ENCODE measurements at regions not wholly inside any gene's neighbourhood (a gene's known extent, or its start where the extent isn't known, plus 50 kb on each side); places are given as distances from the start of the nearest gene placed in this dataset.

DNA sequence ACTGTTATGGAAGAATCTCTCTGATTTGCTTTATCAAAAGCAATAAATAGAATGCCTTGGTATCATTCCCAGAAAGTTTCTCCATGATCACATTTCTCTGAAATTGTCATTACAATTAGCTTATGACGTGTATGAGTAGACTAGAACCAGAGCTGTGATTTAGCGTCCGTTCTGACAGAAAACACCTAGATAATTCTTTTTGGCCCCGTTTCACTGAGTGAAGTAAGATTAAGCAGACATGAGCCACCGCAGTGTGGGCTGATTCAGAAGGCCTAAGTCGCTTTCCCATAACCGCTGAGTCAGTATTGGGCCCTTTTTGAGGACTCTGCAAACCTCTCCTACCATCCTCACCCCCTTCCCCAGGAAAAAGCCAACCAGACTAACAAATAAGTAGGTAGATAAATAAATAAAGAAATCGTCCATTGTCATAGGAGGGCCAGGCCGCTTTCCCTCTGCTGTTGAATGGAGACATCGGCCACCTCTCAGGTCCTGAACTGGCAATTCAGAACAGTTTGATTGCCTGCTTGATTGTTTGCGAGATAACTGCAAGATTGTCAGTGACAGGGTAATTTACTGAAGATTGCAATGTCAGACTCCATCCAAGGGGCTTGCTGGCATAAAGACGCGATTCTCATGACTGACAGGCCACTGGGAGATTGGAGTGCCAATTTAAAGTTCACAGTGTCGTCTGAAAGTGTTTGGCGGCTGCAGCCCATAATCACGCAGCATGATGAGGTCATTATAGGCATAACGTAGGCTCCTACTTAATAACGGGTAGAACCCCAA is 105.0 kb upstream of the WWC1 start:
- Histone ChIP-seq H3K36me3 (ENCODE audit: control insufficient read depth in 2 of 2, extremely low read depth in 1 of 2, insufficient read depth in 2 of 2, low read length in 2 of 2) (no peaks in the 10 kb centered on the region), H3K79me2 (ENCODE audit: control insufficient read depth, insufficient read depth, low read length) (no peaks in the 10 kb centered on the region), H3K4me1 (ENCODE audit: control insufficient read depth, extremely low read depth, insufficient read depth, low read length) (no peaks in the 10 kb centered on the region), H3K4me3 (replicated peaks in 1 of 3; ENCODE audit: insufficient read depth in 1 of 3, low read depth in 1 of 3, low read length in 3 of 3) (no peak overlapping the region), H3K9me1 (replicated peaks; ENCODE audit: control insufficient read depth, extremely low read depth, insufficient read depth, low read length) (no peaks in the 10 kb centered on the region), H4K20me1 (replicated peaks; ENCODE audit: control insufficient read depth, extremely low read depth, insufficient read depth, low read length) (no peaks in the 10 kb centered on the region), H3K27ac (ENCODE audit: insufficient read depth, low read depth, low read length) (no peak overlapping the region), H3K27me3 (ENCODE audit: control insufficient read depth in 2 of 2, insufficient read depth in 2 of 2, low read length in 2 of 2) (no peaks in the 10 kb centered on the region), H3K9me3 (replicated peaks; ENCODE audit: control insufficient read depth, insufficient read depth, low read length) (no peaks in the 10 kb centered on the region), H3K4me2 (ENCODE audit: insufficient read depth, low read length) (no peak overlapping the region), H2AFZ (ENCODE audit: low read depth, low read length) (no peak overlapping the region), H3K9ac (replicated peaks; ENCODE audit: extremely low read depth, insufficient read depth, low read length) (no peak overlapping the region)
- dilution Hi-C loops (cut with MboI; ENCODE audit: extremely low pct_ligation_motif_present, low sequenced_read_pairs) = no loop called here
- BruUV-seq (replicated peaks) = no TSS peak
- no peak for FAIRE-seq
- TF ChIP-seq MAX (IDR thresholded peaks at IDR 0.05; ENCODE audit: insufficient read depth, insufficient read length) = no peak
- no peak for TF ChIP-seq CTCF (IDR thresholded peaks at IDR 0.05; ENCODE audit: extremely low read depth in 1 of 2, insufficient read depth in 1 of 2, low read depth in 1 of 2, low read length in 2 of 2)
- no peak for TF ChIP-seq EZH2 (IDR thresholded peaks at IDR 0.05; ENCODE audit: borderline replicate concordance, low read depth, low read length, severe bottlenecking)
- TF ChIP-seq MYC (IDR thresholded peaks at IDR 0.05; ENCODE audit: low read depth, low read length) = no peak
- no peak for TF ChIP-seq GATA2 (IDR thresholded peaks at IDR 0.05; ENCODE audit: insufficient read depth, insufficient read length, low read depth, low read length)
- no peak for TF ChIP-seq POLR2A (IDR thresholded peaks at IDR 0.05; ENCODE audit: low read depth, low read length)
- no peak for TF ChIP-seq POLR2AphosphoS5 (IDR thresholded peaks at IDR 0.05; ENCODE audit: insufficient read depth, low read depth, low read length)
- TF ChIP-seq FOS (IDR thresholded peaks at IDR 0.05; ENCODE audit: borderline replicate concordance, insufficient read depth, low read length) = no peak
- TF ChIP-seq JUN (IDR thresholded peaks at IDR 0.05; ENCODE audit: borderline replicate concordance, insufficient read depth, insufficient read length, low read depth) = no peak
- intact Hi-C loops (cut with micrococcal nuclease) = no loop called here
- ChIA-PET POLR2A (no interaction called here), CTCF (no interaction called here)
- no peak for DNase-seq (ENCODE audit: low read depth, low spot score)

All from endothelial cell of umbilical vein (primary cell).